H1 (cell line): ENCODE measurements at regions not wholly inside any gene's neighbourhood (a gene's known extent, or its start where the extent isn't known, plus 50 kb on each side); places are given as distances from the start of the nearest gene placed in this dataset.

Experiments used
- KDM1A ChIP-seq: fragments of 200-600, 300-600 bp; sonication (generic); IDR thresholded peaks from 2 replicates; pipeline ENCODE4 v1.7.1; 2016; ENCODE audit warnings: mild to moderate bottlenecking, low read length, borderline replicate concordance
- MAFK ChIP-seq: IDR thresholded peaks from 2 replicates; pipeline ENCODE4 v1.6.1; 2012; ENCODE audit warnings: low read depth, mild to moderate bottlenecking, improper control_type of control experiment, low read length
- RNF2 ChIP-seq: fragments of 200-900, 300-1000 bp; sonication (generic); IDR thresholded peaks from 2 replicates; pipeline ENCODE4 v1.7.1; 2016; ENCODE audit warnings: borderline replicate concordance, low read depth, mild to moderate bottlenecking, antibody characterized with exemption, low read length; ENCODE audit not compliant: poor library complexity, severe bottlenecking; ENCODE audit errors: missing control alignments
- YY1 ChIP-seq: IDR thresholded peaks from 2 replicates; pipeline ENCODE4 v1.6.1; 2011; ENCODE audit warnings: low read depth, mild to moderate bottlenecking, low read length

GRCh38 chr2:31811482-31811881, 199.3 kb downstream of the MEMO1 start:
- no peak for TF ChIP-seq MAFK
- TF ChIP-seq YY1: no peak
- no peak for TF ChIP-seq RNF2
- TF ChIP-seq KDM1A: no peak
